ENCODE measurements at regions not wholly inside any gene's neighbourhood (a gene's known extent, or its start where the extent isn't known, plus 50 kb on each side); places are given as distances from the start of the nearest gene placed in this dataset.
A peak's percentile ranks its signal among the peaks of the same experiment; 100 is the strongest.
"Not testable (repeated sequence)": the region's sequence is repeated elsewhere in the genome, so short reads cannot be mapped to it uniquely, and the experiment has no call there.

GRCh38 chr9:80540387-80540786, 968.6 kb downstream of the TLE4 start:
- DNase-seq (ENCODE audit: low spot score): no peak

- no peak for DNase-seq (ENCODE audit: low spot score)
Observed at GRCh38 chr9:80538976-80539375, 967.2 kb downstream of the TLE4 start.

GRCh38 chr9:80522465-80522864, 950.7 kb downstream of the TLE4 start:
- no peak for DNase-seq (ENCODE audit: low spot score)

GRCh38 chr9:80521151-80521550, 949.4 kb downstream of the TLE4 start:
- DNase-seq (ENCODE audit: low spot score): no peak

GRCh38 chr9:80520231-80520630, 948.5 kb downstream of the TLE4 start:
- DNase-seq (ENCODE audit: low spot score): no peak

GRCh38 chr9:80518441-80518840, 946.7 kb downstream of the TLE4 start:
- no peak for DNase-seq (ENCODE audit: low spot score)

- DNase-seq (ENCODE audit: low spot score): no peak
Observed at GRCh38 chr9:80516679-80517078, 944.9 kb downstream of the TLE4 start.

- no peak for DNase-seq (ENCODE audit: low spot score)
Observed at GRCh38 chr9:80509358-80509757, 937.6 kb downstream of the TLE4 start.

- no peak for DNase-seq (ENCODE audit: low spot score)
Observed at GRCh38 chr9:80507611-80508010, 935.8 kb downstream of the TLE4 start.

- DNase-seq (ENCODE audit: low spot score): no peak
Observed at GRCh38 chr9:80504601-80505230, 933.0 kb downstream of the TLE4 start.

- DNase-seq (ENCODE audit: low spot score): peak; percentile 42
Observed at GRCh38 chr9:80503671-80504281, 932.0 kb downstream of the TLE4 start.

GRCh38 chr9:80502306-80502705, 930.5 kb downstream of the TLE4 start:
- no peak for DNase-seq (ENCODE audit: low spot score)

GRCh38 chr9:80501635-80502034, 929.9 kb downstream of the TLE4 start:
- peak; percentile 82 for DNase-seq (ENCODE audit: low spot score)

GRCh38 chr9:80500300-80500699, 928.5 kb downstream of the TLE4 start:
- DNase-seq (ENCODE audit: low spot score): no peak

GRCh38 chr9:80498001-80498555, 926.3 kb downstream of the TLE4 start:
- DNase-seq (ENCODE audit: low spot score): no peak

- DNase-seq (ENCODE audit: low spot score): no peak
Observed at GRCh38 chr9:80496901-80497556, 925.3 kb downstream of the TLE4 start.

GRCh38 chr9:80493258-80493657, 921.5 kb downstream of the TLE4 start:
- peak; percentile 82 for DNase-seq (ENCODE audit: low spot score)

- DNase-seq (ENCODE audit: low spot score): peak; percentile 60
Observed at GRCh38 chr9:80492221-80492620, 920.5 kb downstream of the TLE4 start.

- DNase-seq (ENCODE audit: low spot score): no peak
Observed at GRCh38 chr9:80491086-80491696, 919.4 kb downstream of the TLE4 start.

- no peak for DNase-seq (ENCODE audit: low spot score)
Observed at GRCh38 chr9:80489329-80489728, 917.6 kb downstream of the TLE4 start.

GRCh38 chr9:80485420-80486250, 913.9 kb downstream of the TLE4 start:
- no peak for DNase-seq (ENCODE audit: low spot score)

GRCh38 chr9:80482251-80482650, 910.5 kb downstream of the TLE4 start:
- DNase-seq (ENCODE audit: low spot score): not testable (repeated sequence)
